22Rv1 (cell line): ENCODE measurements at regions not wholly inside any gene's neighbourhood (a gene's known extent, or its start where the extent isn't known, plus 50 kb on each side); places are given as distances from the start of the nearest gene placed in this dataset.

ENCODE experiments used
- H3K27ac ChIP-seq: fragments of 450-650 bp; 2 replicates; pipeline ENCODE4 v1.5.1; 2017
- CTCF ChIP-seq: fragments of 450-650 bp; IDR thresholded peaks from 2 replicates; pipeline ENCODE4 v1.5.1; 2017; ENCODE audit warnings: mild to moderate bottlenecking
- ZFX ChIP-seq: fragments of 450-650 bp; IDR thresholded peaks from 2 replicates; pipeline ENCODE4 v1.6.1; 2017; ENCODE audit warnings: antibody characterized with exemption, borderline replicate concordance

- TF ChIP-seq CTCF (no peak), ZFX (no peak)
- H3K27ac ChIP-seq = no peak overlapping the region
Observed at GRCh38 chr11:44498089-44498871, 67.2 kb upstream of the CD82 start.

DNA sequence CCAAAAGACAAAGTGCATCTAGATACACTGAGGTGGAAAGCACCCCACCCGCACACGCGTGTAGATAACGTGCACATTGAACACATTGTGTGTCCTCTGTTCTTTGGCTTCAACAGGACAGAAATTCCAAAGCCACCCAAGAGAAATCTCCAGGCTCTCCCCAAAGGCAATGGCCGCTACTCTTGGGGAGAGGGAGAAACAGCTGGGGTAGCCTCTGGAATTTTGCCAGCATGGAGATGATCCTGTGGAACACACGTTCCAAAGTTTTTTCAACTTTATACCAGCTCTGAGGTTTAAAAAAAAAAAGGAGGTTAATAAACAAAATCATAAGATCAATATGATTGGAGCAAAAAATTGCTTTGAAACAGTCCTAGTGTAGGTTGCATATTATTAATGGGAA, 63.0 kb upstream of the CD82 start:
- TF ChIP-seq ZFX (no peak), CTCF (no peak)
- no peak overlapping the region for H3K27ac ChIP-seq

DNA sequence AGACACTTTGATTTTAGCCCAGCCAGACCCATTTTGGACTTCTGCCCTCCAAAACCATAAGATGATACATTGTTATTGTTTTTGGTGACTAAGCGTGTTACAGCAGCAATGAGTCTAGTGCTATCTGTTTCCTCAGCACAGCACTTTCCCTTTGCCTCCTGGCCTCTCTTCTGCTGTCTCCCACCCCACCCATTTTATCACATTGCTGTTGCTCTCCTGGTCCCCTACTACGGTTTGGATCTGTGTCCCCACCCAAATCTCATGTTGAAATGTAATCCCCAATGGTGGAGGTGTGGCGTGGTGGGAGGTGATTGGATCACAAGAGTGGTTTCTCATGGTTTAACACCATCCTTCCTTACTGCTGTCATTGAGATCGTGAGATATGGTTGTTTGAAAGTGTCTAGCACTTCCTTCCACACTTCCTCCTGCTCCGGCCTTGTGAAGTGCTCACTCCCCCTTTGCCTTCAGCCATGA, 59.8 kb upstream of the CD82 start:
- TF ChIP-seq CTCF (no peak), ZFX (no peak)
- no peak overlapping the region for H3K27ac ChIP-seq

- no peak overlapping the region for H3K27ac ChIP-seq
- TF ChIP-seq CTCF (no peak), ZFX (no peak)
Observed at GRCh38 chr11:44506375-44507016, 59.0 kb upstream of the CD82 start.

- TF ChIP-seq CTCF (no peak), ZFX (no peak)
- no peak overlapping the region for H3K27ac ChIP-seq
Observed at GRCh38 chr11:44507491-44507890, 58.0 kb upstream of the CD82 start.

DNA sequence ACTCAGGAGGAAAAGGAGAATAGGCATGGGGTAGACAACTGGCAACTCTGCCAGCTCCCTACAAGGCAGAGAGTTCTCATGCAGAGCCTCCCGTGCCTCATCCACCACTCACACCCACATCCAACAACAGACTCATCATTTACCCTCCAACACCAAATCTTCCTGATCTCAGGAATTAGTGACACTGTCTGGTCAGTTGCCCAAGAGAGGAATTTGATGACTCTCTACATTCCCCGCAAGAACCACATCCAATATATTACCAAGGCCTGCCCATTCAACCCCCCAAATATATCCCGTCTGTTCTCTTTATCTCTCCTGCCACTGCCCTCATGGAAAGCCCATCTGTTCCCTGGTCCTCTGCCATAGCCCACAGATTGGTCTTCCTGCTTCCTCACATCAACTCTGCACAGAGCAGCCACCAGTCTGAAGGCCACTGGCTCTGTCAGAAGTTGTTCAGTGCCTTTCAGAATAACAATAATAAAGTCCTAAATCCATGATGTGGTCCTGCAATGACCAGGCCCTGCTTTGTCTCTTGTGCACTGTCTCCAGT, 57.5 kb upstream of the CD82 start:
- no peak for TF ChIP-seq CTCF
- TF ChIP-seq ZFX = no peak
- H3K27ac ChIP-seq = no peak overlapping the region

DNA sequence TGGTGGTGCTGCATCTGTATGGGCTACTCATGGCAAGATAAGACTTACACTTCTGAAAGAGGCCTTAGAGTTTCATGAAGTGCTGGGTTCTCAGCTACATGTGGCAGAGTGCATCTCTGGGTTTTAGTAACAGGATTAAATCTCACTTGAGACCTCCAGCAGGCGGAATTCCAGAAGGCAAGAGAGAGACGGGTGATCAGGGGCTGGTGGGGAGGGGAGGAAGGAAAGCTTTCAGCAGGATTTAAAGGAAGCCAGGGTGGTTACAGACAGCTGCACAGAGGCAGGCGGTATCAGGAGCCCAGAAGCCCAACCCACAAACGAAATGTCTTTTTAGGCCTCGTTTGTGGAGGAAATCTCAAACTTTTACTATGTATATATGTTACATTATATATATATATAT, 56.2 kb upstream of the CD82 start:
- TF ChIP-seq ZFX (no peak), CTCF (no peak)
- H3K27ac ChIP-seq = no peak overlapping the region
